PFSK-1 (cell line): ENCODE measurements at regions not wholly inside any gene's neighbourhood (a gene's known extent, or its start where the extent isn't known, plus 50 kb on each side); places are given as distances from the start of the nearest gene placed in this dataset.

Experiments
- FOXP2 ChIP-seq: optimal IDR thresholded peaks from 2 replicates; pipeline ENCODE3; 2011; ENCODE audit warnings: borderline replicate concordance, control low read depth, inconsistent platforms; ENCODE audit not compliant: insufficient read depth; ENCODE audit errors: extremely low read length, extremely low read depth
- POLR2AphosphoS5 ChIP-seq: IDR thresholded peaks from 2 replicates; pipeline ENCODE4 v1.6.1; 2012; ENCODE audit warnings: low read depth, mild to moderate bottlenecking, control low read depth, low read length, moderate library complexity
- REST ChIP-seq, 2 experiments: IDR thresholded peaks; 2 replicates each; pipeline versions ENCODE4 v1.6.1 to v1.8.0; 2011 to 2012; ENCODE audit warnings: low read depth in 2 of 2, low read length in 2 of 2, control low read depth in 1 of 2, inconsistent platforms in 1 of 2, mild to moderate bottlenecking in 1 of 2, moderate library complexity in 1 of 2; ENCODE audit not compliant: insufficient read depth in 1 of 2
- SIN3A ChIP-seq: IDR thresholded peaks from 2 replicates; pipeline ENCODE4 v1.6.1; 2012; ENCODE audit warnings: mild to moderate bottlenecking, low read length, moderate library complexity, borderline replicate concordance; ENCODE audit not compliant: insufficient read depth
- TAF1 ChIP-seq: IDR thresholded peaks from 2 replicates; pipeline ENCODE4 v1.6.1; 2012; ENCODE audit warnings: low read length, control low read depth, borderline replicate concordance; ENCODE audit not compliant: insufficient read depth

- TF ChIP-seq SIN3A (no peak), POLR2AphosphoS5 (no peak), REST (IDR thresholded peaks at IDR 0.05; ENCODE audit: insufficient read depth in 1 of 2, low read depth in 2 of 2, low read length in 2 of 2) (no peak), TAF1 (no peak), FOXP2 (no peak)
Observed at GRCh38 chr19:28582344-28582743, 630.6 kb downstream of the UQCRFS1 start.
